ENCODE measurements at regions not wholly inside any gene's neighbourhood (a gene's known extent, or its start where the extent isn't known, plus 50 kb on each side); places are given as distances from the start of the nearest gene placed in this dataset.

DNA sequence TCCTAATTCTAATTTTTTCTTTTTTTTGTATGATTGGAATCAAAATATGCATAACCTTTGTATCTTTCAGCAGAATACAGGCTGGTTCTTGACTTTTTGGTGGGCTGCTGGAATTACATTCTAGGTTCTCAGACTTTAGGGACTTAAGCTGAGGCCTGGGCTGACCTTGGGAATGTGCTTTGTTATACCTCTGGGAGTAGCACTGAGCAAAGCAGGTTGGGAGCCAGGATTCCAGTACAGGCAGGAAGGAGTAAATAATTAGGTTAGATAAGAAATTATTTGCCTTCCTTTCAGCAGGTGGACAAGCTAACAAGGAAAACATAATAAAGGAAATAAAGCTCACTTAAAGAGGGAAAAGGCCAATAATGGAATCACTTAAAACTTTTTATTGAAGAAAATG, 49.9 kb upstream of the SLC4A4 start:
- DNase-seq: no peak
